GM12892 (cell line): ENCODE measurements at regions not wholly inside any gene's neighbourhood (a gene's known extent, or its start where the extent isn't known, plus 50 kb on each side); places are given as distances from the start of the nearest gene placed in this dataset.

ENCODE experiments used
- POLR2A ChIP-seq: IDR thresholded peaks from 2 replicates; pipeline ENCODE4 v1.6.1; 2011; ENCODE audit warnings: low read depth, low read length, control low read depth
- POLR2AphosphoS5 ChIP-seq: IDR thresholded peaks from 2 replicates; pipeline ENCODE4 v1.6.1; 2011; ENCODE audit warnings: low read depth, low read length, control low read depth

DNA sequence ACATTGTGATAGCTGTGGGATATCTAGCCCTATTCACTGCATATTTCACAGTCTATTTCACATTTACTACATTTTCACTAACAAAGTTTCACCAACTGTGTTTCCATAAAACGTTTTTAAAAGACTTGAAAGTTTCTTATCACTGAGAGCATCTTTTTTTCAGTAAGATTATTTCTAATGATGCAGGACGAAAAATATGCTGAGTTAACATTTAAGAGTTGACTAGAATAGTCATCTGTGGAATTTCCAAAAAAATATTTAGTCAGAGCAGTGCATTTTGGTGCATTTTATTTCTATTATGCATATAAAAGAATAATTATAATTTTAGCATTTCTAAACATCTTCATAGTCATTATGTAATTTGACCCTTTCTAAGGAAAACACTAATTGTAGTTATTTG, 143.8 kb upstream of the CLEC14A start:
- TF ChIP-seq POLR2A (no peak), POLR2AphosphoS5 (no peak)
